Type B pancreatic cell (in vitro differentiated cells): ENCODE measurements at regions not wholly inside any gene's neighbourhood (a gene's known extent, or its start where the extent isn't known, plus 50 kb on each side); places are given as distances from the start of the nearest gene placed in this dataset.

ENCODE experiments used
- DNase-seq: peaks from one replicate; pipeline ENCODE4 v3.0.0; 2021; ENCODE audit warnings: mixed read lengths; ENCODE audit not compliant: unreplicated experiment; ENCODE audit errors: extremely low spot score
- H3K27ac Mint-ChIP-seq: 2 replicates; pipeline ENCODE4 v1.8.0; 2021; ENCODE audit warnings: mild to moderate bottlenecking, mixed read lengths
- H3K27me3 Mint-ChIP-seq: 2 replicates; pipeline ENCODE4 v1.8.0; 2021; ENCODE audit warnings: mixed read lengths
- H3K36me3 Mint-ChIP-seq: 2 replicates; pipeline ENCODE4 v1.8.0; 2021; ENCODE audit warnings: mixed read lengths
- H3K4me1 Mint-ChIP-seq: one replicate; pipeline ENCODE4 v1.8.0; 2021; ENCODE audit warnings: mixed read lengths; ENCODE audit not compliant: unreplicated experiment
- H3K4me3 Mint-ChIP-seq: 2 replicates; pipeline ENCODE4 v1.8.0; 2021; ENCODE audit warnings: mild to moderate bottlenecking, mixed read lengths
- H3K9me3 Mint-ChIP-seq: 2 replicates; pipeline ENCODE4 v1.8.0; 2021; ENCODE audit warnings: mixed read lengths
- TF ChIP-seq, protein P1 (sequence below): fragments of 200-600 bp; sonication (generic); conservative IDR thresholded peaks from 2 replicates; pipeline ENCODE4 v1.5.0; 2021; ENCODE audit warnings: antibody characterized with exemption, mild to moderate bottlenecking

DNA sequence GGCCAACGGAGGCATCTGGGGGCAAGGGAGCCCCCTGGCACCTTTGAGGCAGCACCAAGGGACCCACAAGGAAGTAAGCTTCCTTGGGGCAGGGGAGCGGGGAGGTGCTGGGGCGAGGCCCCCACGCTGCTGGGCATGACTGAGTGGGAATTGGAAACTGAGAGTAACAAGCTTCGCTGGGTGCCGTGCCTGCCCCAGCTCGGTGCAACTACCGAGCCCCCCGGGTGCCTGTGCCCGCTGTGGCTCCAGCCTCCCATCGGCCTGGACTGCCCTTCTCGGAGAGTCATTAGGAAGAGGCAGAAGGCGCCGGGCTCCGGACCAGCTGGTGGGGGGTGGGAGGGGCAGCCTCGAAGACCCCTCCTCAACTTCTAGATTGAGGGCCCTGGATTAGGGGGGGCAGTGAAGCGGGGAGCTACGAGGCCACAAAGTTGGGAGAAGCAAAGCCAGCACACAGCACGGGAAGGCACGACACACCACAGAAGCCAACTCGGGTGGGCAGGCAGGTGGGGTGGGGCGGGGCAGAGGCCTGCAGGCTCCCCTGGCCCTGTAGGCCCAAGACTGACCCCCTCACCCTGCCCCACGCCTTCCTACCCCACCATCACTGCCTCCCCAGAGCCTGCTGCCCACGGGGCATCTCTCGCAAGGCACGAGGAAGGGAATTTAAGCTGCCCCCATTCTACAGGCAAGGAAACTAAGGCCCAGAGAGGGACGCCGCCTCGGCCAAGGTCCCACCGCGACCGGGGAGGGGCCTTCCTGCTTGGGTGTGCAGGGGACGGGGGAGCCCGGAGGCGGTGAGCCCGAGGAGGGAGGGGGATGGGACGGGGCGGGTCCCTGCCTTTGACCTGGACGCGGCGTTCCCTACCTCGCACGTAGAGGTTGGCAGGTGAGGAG, 83.2 kb downstream of the PTPRS start:
- H3K36me3 Mint-ChIP-seq, result peaks cover 39% of the 10 kb centered on the region
- TF ChIP-seq, protein P1, sequence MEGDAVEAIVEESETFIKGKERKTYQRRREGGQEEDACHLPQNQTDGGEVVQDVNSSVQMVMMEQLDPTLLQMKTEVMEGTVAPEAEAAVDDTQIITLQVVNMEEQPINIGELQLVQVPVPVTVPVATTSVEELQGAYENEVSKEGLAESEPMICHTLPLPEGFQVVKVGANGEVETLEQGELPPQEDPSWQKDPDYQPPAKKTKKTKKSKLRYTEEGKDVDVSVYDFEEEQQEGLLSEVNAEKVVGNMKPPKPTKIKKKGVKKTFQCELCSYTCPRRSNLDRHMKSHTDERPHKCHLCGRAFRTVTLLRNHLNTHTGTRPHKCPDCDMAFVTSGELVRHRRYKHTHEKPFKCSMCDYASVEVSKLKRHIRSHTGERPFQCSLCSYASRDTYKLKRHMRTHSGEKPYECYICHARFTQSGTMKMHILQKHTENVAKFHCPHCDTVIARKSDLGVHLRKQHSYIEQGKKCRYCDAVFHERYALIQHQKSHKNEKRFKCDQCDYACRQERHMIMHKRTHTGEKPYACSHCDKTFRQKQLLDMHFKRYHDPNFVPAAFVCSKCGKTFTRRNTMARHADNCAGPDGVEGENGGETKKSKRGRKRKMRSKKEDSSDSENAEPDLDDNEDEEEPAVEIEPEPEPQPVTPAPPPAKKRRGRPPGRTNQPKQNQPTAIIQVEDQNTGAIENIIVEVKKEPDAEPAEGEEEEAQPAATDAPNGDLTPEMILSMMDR, result no peak
- no peak for DNase-seq
- peaks cover 12% of the 10 kb centered on the region for H3K9me3 Mint-ChIP-seq
- no peaks in the 10 kb centered on the region for H3K27me3 Mint-ChIP-seq
- no peak overlapping the region for H3K4me3 Mint-ChIP-seq
- H3K4me1 Mint-ChIP-seq, result no peaks in the 10 kb centered on the region
- no peak overlapping the region for H3K27ac Mint-ChIP-seq

DNA sequence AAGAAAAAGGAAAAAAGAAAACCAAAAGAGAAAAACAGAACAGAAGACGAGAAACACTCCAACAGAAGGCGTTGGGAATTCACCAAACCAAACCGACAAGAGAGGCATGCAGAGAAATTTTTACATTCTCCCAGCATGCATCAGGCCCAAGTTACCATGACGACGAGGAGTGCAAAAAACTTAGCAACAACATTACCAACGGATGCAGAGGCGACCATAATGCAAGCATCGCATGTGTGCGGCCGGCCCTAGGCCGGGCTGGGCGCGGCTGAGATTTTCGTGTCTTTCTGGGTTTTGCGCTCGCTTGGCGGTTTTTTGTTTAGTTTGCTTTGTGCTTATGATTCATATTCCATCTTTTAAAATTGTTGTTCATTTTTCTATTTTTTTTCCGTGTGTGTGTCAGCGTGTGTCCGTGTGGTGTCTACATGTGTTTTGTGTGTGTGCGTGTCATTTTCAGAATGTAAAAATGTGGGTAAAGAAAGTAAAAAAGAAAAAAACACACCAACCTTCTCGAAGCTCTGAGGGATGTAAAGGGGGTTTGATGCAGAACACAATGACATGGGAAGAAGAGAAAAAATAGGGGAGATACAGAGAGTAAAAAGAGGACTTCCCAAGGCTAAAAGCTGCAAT, 84.9 kb downstream of the PTPRS start:
- Mint-ChIP-seq H3K27me3 (no peaks in the 10 kb centered on the region), H3K9me3 (peaks cover 12% of the 10 kb centered on the region), H3K36me3 (peaks cover 39% of the 10 kb centered on the region), H3K4me1 (no peaks in the 10 kb centered on the region), H3K4me3 (no peak overlapping the region), H3K27ac (no peak overlapping the region)
- DNase-seq, result no peak
- TF ChIP-seq, protein P1, result no peak

DNA sequence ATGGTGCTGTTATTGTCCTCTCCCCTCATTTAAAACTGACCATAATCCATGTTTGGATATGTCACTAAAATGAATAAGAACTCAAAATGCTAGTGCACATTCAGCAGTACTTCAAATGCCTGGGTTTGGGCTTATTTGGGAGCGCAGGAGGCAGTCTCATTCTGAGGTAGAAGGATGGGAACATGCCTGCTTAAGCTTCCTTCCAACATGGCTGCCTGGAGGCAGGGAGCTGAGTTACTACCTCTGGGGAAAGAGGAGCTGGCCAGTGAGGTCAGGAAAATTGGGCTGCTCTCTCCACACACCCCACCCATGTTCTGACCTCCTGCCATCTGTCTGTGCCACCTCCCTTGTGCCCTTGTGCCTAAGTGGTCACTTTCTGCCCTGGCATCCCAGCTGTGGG, 85.7 kb downstream of the PTPRS start:
- DNase-seq, result no peak
- H3K27me3 Mint-ChIP-seq, result no peaks in the 10 kb centered on the region
- TF ChIP-seq, protein P1, result no peak
- H3K4me1 Mint-ChIP-seq, result no peaks in the 10 kb centered on the region
- H3K27ac Mint-ChIP-seq, result no peak overlapping the region
- no peak overlapping the region for H3K4me3 Mint-ChIP-seq
- H3K36me3 Mint-ChIP-seq, result peaks cover 42% of the 10 kb centered on the region
- peaks cover 12% of the 10 kb centered on the region for H3K9me3 Mint-ChIP-seq

DNA sequence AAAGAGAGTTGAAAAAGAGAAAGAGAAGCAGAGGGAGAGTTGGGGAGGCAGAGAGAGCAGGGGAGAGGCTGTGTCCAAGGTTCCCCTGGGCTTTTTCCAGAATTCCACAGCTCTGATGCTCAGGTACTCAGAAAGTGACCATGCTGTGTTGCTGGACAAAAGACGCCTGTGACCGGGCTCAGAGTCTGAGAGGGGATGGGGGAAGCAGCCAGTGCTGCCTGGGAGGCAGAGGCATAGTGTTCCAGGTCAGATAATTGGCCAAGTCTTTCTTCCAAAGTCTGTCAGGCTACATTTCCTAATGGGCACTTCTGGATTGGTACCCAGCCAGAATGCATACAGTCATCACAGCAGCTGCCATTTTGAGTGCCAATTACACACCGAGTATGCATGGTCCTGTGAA, 86.1 kb downstream of the PTPRS start:
- Mint-ChIP-seq H3K27me3 (no peaks in the 10 kb centered on the region), H3K4me3 (no peak overlapping the region), H3K4me1 (no peaks in the 10 kb centered on the region), H3K27ac (no peak overlapping the region), H3K36me3 (peaks cover 46% of the 10 kb centered on the region), H3K9me3 (peaks cover 12% of the 10 kb centered on the region)
- TF ChIP-seq, protein P1, result no peak
- DNase-seq, result no peak

DNA sequence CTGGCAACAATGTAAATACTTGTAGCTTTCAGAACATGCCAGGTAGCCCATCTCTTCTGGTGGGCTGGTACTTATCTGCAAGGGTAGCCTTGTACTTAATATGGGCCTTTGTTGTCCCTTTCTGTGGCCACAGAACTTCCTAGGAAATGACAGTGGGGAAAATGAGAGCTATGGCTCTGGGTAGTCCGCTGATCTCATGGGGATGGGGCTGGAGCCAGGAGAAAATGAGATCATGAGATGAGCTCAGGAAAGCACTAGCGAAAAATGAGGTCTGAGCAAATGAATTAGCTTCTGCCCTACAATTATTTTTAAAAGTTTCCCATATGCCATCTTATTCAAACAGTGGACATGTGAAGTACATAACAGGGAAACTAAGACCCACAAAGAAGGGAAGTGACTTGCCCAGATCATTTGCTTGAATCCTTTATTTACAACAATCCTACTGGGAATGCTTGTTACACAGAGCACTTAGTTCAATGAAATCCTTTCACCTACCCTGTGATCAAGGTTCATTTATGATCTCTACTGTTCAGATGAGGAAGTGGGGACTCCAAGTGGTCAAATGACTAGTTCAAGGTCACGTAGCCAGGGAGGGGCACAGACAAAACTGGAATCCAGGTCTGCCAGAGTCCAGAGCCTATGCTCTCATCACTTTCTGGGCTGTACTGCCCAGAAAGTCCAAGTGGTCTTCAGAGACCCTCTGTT, 87.1 kb downstream of the PTPRS start:
- DNase-seq, result no peak
- peaks cover 46% of the 10 kb centered on the region for H3K36me3 Mint-ChIP-seq
- H3K27ac Mint-ChIP-seq, result no peak overlapping the region
- H3K4me3 Mint-ChIP-seq, result no peak overlapping the region
- TF ChIP-seq, protein P1, result no peak
- no peaks in the 10 kb centered on the region for H3K27me3 Mint-ChIP-seq
- H3K4me1 Mint-ChIP-seq, result no peaks in the 10 kb centered on the region
- H3K9me3 Mint-ChIP-seq, result peaks cover 12% of the 10 kb centered on the region
